Body of pancreas (tissue), 4 donors: ENCODE measurements at regions not wholly inside any gene's neighbourhood (a gene's known extent, or its start where the extent isn't known, plus 50 kb on each side); places are given as distances from the start of the nearest gene placed in this dataset.

Experiments used
- ATAC-seq: fragments of 150-250 bp; one replicate; pipeline ENCODE4 v1.9.1; 2016
- DNase-seq, 4 donors: peaks; one replicate each; pipeline ENCODE4 v3.0.0-alpha.2; 2019
- H3K27ac ChIP-seq, 4 donors: fragments of 200-600 bp; sonication (generic); 1 replicate in 3 of 4; 2 replicates in 1 of 4; pipeline versions ENCODE4 v1.5.1 to v1.6.1; 2016 to 2019; ENCODE audit warnings: mild to moderate bottlenecking in 1 of 4, mixed read lengths in 1 of 4, moderate library complexity in 1 of 4
- H3K27me3 ChIP-seq, 2 donors: fragments of 200-600 bp; sonication (generic); one replicate each; pipeline ENCODE4 v1.6.0; 2016; ENCODE audit warnings: mild to moderate bottlenecking in 1 of 2
- H3K36me3 ChIP-seq, 2 donors: fragments of 200-600 bp; sonication (generic); replicated peaks in 1 of 2; 2 replicates each; pipeline ENCODE4 v1.5.1; 2016; ENCODE audit warnings: low read depth in 2 of 2; ENCODE audit not compliant: insufficient read depth in 1 of 2
- H3K4me1 ChIP-seq: fragments of 200-600 bp; sonication (generic); one replicate; pipeline ENCODE4 v1.6.0; 2016
- H3K4me3 ChIP-seq, 2 donors: fragments of 200-600 bp; sonication (generic); 1 replicate in 1 of 2; 2 replicates in 1 of 2; pipeline ENCODE4 v1.5.1; 2016 to 2019
- H3K9me3 ChIP-seq, 3 donors: fragments of 200-600 bp; sonication (generic); 1 replicate in 2 of 3; 2 replicates in 1 of 3; pipeline ENCODE4 v1.5.1; 2016
- POLR2A ChIP-seq, 3 donors: fragments of 450-650 bp; IDR thresholded peaks; one replicate each; pipeline ENCODE4 v1.6.1; 2016; ENCODE audit warnings: antibody characterized with exemption in 3 of 3, mild to moderate bottlenecking in 2 of 3
- WGBS, 2 donors: methylation state at CpG; one replicate each; pipeline ENCODE4 v1.1.5; 2017; 5-methylcytosine and 5-hydroxymethylcytosine counted together
- intact Hi-C: fragments of 100-400 bp; cut with DNase I; formaldehyde crosslinking; loops from one replicate; pipeline ENCODE4 v1.15.1; 2023
- TF ChIP-seq, protein P1 (sequence below), 7 experiments: fragments of 450-650 bp in 4 of 7; fragments of 200-600 bp in 3 of 7; sonication (generic) in 3 of 7; IDR thresholded peaks; one replicate each; pipeline ENCODE4 v1.5.1; 2016 to 2019; ENCODE audit warnings: antibody characterized with exemption in 7 of 7

DNA sequence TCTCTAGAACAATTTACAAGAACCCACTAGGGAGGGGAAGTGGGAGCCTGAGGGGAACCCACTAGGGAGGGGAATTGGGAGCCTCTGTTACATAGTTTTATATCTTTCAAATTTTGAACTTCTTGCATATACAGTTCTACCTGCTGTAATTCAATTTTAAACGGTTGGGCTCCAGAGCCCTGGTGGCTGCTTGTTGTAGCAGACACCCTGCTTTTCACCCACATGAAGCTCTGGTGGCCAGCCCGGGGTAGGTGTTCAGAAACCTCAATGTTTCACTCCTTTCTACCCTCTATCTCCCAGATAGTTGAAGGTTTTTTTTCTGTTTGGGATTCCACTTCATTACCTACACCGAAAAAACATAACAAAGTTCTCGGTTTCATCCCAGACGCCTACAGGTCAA is 124.4 kb downstream of the TMEM174 start:
- no peak overlapping the region for H3K4me3 ChIP-seq
- no peak overlapping the region for H3K27ac ChIP-seq
- peaks cover 0 to 43% of the 10 kb centered on the region in 2 donors for H3K27me3 ChIP-seq
- DNase-seq (no peak), ATAC-seq (no peak)
- peaks cover 19% of the 10 kb centered on the region for H3K4me1 ChIP-seq
- H3K36me3 ChIP-seq = no peaks in the 10 kb centered on the region
- TF ChIP-seq, protein P1, sequence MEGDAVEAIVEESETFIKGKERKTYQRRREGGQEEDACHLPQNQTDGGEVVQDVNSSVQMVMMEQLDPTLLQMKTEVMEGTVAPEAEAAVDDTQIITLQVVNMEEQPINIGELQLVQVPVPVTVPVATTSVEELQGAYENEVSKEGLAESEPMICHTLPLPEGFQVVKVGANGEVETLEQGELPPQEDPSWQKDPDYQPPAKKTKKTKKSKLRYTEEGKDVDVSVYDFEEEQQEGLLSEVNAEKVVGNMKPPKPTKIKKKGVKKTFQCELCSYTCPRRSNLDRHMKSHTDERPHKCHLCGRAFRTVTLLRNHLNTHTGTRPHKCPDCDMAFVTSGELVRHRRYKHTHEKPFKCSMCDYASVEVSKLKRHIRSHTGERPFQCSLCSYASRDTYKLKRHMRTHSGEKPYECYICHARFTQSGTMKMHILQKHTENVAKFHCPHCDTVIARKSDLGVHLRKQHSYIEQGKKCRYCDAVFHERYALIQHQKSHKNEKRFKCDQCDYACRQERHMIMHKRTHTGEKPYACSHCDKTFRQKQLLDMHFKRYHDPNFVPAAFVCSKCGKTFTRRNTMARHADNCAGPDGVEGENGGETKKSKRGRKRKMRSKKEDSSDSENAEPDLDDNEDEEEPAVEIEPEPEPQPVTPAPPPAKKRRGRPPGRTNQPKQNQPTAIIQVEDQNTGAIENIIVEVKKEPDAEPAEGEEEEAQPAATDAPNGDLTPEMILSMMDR (IDR thresholded peaks at IDR 0.05) = no peak
- TF ChIP-seq POLR2A (IDR thresholded peaks at IDR 0.05) = no peak
- H3K9me3 ChIP-seq = no peaks in the 10 kb centered on the region
- WGBS, 2 donors = 35 to 42% methylated on average over 5 of the region's 5 CpGs
- intact Hi-C loops = no loop called here

DNA sequence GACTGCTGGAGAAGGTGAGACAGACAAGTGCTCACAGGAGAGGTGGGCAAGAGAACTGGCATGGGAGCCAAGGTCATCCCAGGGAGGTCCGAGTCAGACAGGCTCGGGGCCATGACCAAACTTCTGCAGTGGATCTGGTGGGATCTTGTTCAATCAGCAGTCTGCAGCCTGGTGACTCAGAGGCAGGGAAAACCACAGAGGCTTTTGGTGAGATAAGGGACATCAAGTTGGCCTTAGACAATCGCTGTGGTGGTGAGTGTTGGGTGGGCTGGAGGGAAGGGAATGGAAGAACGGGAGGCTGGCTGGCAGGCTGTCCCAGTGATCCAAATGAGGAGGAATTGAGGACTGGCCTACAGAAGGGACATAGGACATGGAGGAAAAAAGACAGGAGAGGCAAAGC is 123.8 kb downstream of the TMEM174 start:
- no peak overlapping the region for H3K4me3 ChIP-seq
- WGBS, 2 donors = 42 to 53% methylated on average over 4 of the region's 4 CpGs
- ATAC-seq (no peak), DNase-seq (no peak)
- H3K4me1 ChIP-seq = peaks cover 19% of the 10 kb centered on the region
- H3K36me3 ChIP-seq = no peaks in the 10 kb centered on the region
- no peak for TF ChIP-seq POLR2A (IDR thresholded peaks at IDR 0.05)
- TF ChIP-seq, protein P1 (IDR thresholded peaks at IDR 0.05) = no peak
- H3K9me3 ChIP-seq = no peaks in the 10 kb centered on the region
- peaks cover 0 to 37% of the 10 kb centered on the region in 2 donors for H3K27me3 ChIP-seq
- H3K27ac ChIP-seq = no peak overlapping the region
- intact Hi-C loops = no loop called here

DNA sequence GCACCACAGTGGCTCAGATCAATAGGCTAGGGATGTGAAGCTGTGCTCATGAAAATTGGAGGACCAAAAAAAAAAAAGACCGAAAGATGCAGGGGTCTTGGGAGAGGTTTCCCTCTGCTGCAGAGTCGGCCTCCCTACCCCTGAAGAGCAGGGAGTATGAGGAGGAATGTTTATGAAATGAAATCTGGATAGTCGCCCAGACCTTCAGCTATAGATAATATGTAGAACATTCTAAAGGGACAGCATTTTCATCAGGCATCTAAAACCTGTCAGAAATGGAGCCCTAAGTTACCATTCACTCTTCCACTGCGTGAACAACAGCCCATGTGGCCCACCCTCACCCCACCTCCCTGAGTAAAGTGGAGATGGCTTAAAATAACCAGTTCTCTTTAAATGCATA is 122.9 kb downstream of the TMEM174 start:
- H3K27me3 ChIP-seq = peaks cover 0 to 29% of the 10 kb centered on the region in 2 donors
- no peak overlapping the region for H3K4me3 ChIP-seq
- intact Hi-C loops = no loop called here
- H3K36me3 ChIP-seq = no peaks in the 10 kb centered on the region
- TF ChIP-seq, protein P1 (IDR thresholded peaks at IDR 0.05) = no peak
- H3K4me1 ChIP-seq = peaks cover 19% of the 10 kb centered on the region
- H3K27ac ChIP-seq = no peak overlapping the region
- ATAC-seq = no peak
- DNase-seq = no peak
- no peaks in the 10 kb centered on the region for H3K9me3 ChIP-seq
- 55 to 64% methylated on average over 4 of the region's 4 CpGs for WGBS, 2 donors

DNA sequence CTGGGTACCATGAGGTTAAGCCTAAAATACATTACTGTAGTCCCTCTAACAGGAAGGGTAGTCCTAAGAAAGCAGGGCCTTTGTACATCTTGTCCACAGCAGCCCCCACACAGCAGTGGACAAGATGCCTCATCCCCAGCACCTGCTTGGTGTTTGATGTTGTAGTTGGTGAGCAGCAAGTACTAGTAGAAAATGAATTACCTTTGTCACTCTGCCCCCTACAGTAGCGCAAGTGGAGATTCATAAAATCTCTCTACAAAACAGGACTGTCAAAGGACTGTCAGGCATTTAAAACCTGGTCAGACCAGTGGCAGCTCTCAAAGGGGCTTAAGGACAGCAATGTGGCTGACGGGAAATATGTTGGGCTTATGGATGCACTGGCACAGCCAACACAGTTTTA is 122.5 kb downstream of the TMEM174 start:
- TF ChIP-seq POLR2A (IDR thresholded peaks at IDR 0.05) = no peak
- TF ChIP-seq, protein P1 (IDR thresholded peaks at IDR 0.05) = peak in 3 of 7 experiments; percentile 5 to 22 (median 20)
- intact Hi-C loops = no loop called here
- DNase-seq (no peak), ATAC-seq (no peak)
- 51 to 60% methylated on average over 2 of the region's 2 CpGs for WGBS, 2 donors
- Histone ChIP-seq H3K4me3 (no peak overlapping the region), H3K27me3 (peaks cover 0 to 25% of the 10 kb centered on the region in 2 donors), H3K27ac (no peak overlapping the region), H3K9me3 (no peaks in the 10 kb centered on the region), H3K36me3 (no peaks in the 10 kb centered on the region), H3K4me1 (peaks cover 19% of the 10 kb centered on the region)

DNA sequence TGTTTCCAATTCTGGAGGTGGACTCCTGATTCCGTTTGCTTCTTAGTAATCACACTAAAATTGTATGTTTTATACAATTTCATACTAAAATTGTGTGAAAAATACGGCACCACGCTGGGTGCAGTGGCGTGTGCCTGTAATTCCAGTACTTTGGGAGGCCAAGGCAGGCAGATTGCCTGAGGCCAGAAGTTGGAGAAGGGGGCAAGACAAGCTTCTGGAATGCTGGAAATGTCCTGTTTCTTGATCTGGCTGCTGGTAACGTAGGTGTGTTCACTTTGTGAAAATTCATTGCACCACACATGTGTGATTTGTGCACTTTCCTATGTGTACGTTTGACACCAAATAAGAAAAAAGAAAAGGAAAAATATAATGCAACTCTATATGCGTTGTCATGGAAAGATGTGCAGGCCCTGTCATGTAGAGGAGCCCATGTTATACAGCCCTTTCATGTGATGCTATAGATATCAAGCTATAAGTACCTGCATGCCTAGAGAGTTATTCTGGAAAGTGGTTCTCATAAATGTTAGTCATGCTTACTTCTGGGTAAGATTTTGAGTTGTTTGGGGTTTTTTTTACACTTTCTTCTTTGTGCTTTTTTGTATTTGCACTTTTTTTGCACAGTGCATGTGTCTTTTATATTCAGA is 119.9 kb downstream of the TMEM174 start:
- DNase-seq = no peak
- peaks cover 0 to 3% of the 10 kb centered on the region in 2 donors for H3K27me3 ChIP-seq
- intact Hi-C loops = no loop called here

More for the DNA sequence above, 119.9 kb downstream of the TMEM174 start:
- ATAC-seq = no peak
- Histone ChIP-seq H3K4me3 (no peak overlapping the region), H3K27ac (no peak overlapping the region), H3K4me1 (no peaks in the 10 kb centered on the region), H3K36me3 (no peaks in the 10 kb centered on the region), H3K9me3 (no peaks in the 10 kb centered on the region)
- TF ChIP-seq, protein P1 (IDR thresholded peaks at IDR 0.05) = no peak
- TF ChIP-seq POLR2A (IDR thresholded peaks at IDR 0.05) = no peak
- 56 to 81% methylated on average over 7 of the region's 7 CpGs for WGBS, 2 donors
